GM19455 (cell line): ENCODE measurements at regions not wholly inside any gene's neighbourhood (a gene's known extent, or its start where the extent isn't known, plus 50 kb on each side); places are given as distances from the start of the nearest gene placed in this dataset.

Experiments
- ATAC-seq: cut with Tn5 transposase; IDR thresholded peaks from one replicate; pipeline ENCODE4 v1.9.1; 2021; ENCODE audit not compliant: unreplicated experiment

DNA sequence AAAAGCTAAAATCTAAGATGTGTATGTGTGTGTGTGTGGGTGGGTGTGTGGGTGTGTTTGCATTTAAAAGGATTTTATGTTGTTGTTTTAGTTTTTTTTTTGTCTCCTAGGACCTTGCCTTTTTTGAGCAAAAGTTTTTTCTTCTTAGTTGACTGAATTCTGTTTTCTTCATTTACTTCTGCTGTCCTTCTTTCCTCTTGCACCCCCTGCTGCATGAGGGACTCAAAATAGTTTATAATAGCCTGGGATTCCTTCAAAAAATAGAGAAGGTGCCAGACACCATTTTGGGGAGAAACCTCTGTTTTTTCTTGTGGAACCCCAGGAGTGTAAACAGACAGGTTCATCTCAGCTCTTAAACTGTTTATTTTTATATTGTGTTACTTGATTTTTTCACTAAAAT lies 817.7 kb downstream of the TBC1D22A start:
- no peak for ATAC-seq

DNA sequence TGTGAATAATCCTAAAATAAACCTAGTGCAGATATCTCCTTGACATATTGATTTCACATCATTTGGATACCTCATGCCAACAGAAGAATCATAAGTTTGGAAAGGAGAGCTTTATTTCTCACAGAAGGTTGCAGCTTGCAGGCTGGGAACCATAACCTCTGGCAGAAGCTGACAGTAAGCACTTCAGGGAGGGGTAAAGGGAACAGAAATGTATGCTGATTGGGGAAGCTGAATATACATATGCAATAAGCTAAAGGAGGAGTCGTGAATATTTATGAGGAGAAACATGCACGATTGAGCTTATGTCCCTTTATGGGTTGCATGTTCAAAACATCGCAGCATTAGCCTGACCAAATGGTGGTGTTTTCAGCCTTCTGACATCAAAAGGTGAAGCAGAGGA lies 814.5 kb downstream of the TBC1D22A start:
- ATAC-seq, result no peak

DNA sequence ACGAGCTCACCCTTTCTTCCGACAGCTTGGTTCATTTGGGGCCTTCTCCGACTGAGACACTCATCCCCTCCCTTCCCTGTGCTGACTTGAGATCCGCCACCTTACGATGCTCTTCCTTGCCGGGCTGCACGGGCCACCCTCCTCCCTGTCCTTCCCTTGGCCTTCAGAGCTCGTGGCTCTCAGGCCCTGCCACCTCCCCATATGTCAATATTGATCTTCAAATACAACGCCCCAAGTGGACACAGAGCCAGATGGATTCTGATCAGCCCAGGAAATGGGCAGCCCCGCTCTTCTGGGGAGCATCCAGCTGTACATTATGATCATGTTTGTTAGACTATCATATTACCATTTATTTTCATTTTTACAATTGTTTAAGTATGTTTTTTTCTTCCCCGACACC lies 812.8 kb downstream of the TBC1D22A start:
- ATAC-seq, result no peak

DNA sequence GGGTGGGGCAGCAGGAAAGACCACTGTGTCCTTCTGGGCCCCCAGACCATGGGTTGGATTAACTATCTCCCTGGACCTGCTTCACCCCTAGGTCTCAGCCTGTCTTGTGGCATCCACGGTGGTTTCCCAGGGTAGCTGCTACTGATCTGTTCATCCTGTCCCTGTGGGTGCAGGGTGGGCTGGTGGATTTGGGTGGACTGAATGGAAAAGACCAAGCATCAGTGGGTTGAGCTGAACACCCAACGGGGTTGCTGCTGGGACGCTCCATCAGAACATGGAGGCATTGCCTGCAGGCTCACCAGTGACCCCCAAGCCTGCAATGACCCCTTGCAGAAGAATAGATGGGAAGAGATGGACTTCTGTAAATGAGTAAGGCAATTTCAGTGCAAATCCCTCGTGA lies 812.1 kb downstream of the TBC1D22A start:
- no peak for ATAC-seq

DNA sequence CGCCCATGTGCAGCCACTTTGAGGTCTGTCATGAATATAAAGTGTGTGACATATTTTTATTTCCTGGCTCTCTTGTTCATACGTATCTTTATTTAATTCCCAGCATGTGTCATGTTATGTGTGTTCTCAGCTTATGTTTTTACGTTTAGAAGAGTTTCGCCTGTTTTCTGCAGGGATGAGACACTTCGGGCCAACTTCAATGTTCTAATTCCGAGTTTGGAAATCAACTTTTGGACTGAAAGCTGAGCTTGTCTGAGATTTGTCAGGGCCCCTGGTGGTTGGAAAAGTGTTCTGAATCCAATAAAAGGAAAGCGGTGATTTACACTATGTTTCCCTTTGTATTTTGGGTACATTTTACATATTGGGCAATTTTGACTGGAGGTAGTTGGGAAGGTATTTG lies 810.7 kb downstream of the TBC1D22A start:
- ATAC-seq, result no peak

DNA sequence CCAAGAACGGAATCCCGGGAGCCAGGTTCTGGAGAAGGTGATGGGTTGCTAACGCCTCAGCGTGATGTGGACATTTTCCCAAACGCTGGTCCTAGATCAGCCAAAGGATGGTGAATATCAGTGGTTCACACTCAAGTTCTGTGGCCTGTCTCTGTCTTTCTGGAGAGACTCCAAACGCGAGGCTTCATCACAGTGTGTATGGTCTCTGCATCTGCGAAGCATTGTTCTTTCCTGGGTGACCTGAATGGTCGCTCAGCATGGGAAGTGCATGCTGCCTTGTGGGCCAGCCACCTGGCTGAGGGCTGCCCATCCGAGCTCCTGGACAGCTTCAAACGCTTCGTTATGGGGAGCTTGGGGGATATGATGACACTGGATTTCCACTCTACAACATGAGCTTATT lies 810.0 kb downstream of the TBC1D22A start:
- ATAC-seq, result no peak

DNA sequence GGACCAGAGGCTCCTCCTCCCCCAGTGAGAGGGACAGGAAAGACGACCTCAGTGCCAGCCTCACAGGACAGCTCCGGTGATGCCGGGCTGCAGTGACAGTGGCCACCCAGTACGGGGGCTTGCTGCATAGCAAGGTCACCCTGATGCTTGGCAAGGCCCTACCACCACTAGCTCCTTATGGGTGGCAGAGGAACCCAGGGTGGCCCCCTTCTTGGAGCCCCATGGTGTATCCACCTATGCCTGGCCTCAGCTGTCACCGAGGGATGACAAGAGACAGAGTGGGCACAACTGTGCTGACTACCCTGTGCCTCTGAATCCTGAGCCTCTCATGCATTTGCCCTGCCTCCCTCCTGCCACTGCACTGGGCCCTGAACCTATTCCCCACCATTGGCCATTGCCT lies 809.2 kb downstream of the TBC1D22A start:
- no peak for ATAC-seq

DNA sequence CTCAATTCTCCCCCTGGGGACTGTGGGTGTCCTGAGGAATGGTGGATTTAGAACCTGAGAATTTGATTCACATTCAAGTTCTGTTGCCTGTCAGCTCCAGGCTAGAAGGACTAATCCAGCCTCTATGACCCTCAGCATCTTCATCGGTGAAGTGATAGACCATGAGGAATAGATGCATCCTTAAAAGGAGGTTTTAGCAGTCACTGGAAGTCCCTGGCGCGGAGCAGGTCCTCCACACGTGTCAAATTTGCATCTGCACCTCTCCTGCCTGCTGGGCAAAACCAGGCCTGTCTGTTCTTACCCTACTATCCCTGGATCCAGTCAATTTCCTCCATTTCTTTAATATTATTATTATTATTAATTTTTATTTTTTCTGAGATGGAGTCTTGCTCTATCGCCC lies 808.4 kb downstream of the TBC1D22A start:
- no peak for ATAC-seq

DNA sequence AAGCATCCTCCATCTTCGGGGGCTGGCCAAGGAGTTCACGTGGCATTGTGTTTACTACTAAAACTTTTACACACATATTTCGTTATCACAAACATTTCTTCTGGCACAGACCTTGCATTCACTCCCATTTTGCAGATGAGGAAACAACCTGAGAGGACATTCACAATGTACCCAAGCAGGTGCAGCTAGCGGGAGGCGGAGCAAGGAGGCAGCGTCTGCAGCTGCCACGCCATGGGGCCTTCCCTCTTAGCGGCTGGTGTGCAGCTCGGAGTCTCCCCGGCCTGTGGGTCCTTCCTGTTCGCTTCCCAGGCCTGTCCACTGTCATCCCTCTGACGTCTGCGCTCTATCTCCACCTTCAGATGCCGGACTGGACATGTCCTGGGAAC lies 807.8 kb downstream of the TBC1D22A start:
- no peak for ATAC-seq

DNA sequence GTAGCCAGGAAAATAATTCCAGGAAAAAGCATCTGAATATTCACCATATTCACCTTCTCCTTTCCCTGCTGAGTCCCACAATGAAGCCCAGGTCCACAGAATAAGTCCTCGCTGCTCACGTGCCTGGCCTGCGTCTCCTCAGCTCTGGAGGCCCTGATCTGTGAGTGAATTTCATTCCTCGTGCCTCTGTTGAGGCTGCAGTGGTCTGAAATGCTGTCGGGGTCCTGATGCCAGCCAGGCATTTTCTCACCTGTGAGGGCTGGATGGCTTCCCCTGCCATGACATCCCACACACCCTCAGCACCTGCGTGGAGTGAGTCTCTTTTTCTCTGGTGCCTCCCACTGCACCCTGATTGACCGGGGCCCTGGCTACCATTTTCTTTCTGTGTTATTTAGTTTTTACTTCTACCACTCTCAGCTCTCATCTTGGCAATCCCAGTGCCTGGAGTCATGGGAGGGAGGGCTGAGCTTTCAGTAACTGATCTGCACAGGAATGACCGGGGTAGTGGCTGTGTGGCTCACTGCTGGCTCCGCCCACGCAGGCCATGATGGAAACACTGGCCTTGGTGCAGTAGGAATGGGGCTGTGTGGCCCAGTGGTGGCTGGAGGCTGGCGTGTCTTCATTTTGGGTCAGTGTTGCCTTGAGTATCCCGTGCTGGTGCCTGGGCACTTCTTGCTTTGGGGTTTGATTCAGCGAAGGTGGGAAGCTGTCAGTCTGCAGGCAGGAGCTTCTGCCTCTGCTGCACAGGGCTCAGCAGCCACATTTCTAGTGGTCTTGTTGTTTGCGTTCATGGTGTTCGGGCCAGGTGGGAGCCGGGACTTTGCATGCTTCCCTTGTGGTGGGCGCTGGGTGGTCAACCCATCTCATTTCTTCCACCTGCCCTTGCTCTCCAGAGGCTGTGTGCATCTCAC lies 807.2 kb downstream of the TBC1D22A start:
- ATAC-seq, result no peak

DNA sequence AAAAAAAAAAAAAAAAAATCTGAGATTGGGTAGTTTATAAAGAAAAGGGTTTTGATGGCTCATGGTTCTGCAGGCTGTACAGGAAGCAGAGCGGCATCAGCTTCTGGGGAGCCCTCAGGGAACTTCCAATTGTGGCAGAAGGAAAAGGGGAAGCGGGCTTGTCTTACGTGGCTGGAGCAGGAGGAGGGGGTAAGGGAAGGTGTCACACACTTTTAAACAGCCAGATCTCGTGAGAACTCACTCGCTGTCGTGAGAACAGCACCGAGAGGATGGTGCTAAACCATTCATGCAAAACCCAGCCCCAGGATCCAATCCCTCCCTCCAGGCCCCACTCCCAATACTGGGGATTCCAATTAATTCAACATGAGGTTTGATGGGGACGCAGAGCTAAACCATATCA lies 806.2 kb downstream of the TBC1D22A start:
- ATAC-seq, result no peak

DNA sequence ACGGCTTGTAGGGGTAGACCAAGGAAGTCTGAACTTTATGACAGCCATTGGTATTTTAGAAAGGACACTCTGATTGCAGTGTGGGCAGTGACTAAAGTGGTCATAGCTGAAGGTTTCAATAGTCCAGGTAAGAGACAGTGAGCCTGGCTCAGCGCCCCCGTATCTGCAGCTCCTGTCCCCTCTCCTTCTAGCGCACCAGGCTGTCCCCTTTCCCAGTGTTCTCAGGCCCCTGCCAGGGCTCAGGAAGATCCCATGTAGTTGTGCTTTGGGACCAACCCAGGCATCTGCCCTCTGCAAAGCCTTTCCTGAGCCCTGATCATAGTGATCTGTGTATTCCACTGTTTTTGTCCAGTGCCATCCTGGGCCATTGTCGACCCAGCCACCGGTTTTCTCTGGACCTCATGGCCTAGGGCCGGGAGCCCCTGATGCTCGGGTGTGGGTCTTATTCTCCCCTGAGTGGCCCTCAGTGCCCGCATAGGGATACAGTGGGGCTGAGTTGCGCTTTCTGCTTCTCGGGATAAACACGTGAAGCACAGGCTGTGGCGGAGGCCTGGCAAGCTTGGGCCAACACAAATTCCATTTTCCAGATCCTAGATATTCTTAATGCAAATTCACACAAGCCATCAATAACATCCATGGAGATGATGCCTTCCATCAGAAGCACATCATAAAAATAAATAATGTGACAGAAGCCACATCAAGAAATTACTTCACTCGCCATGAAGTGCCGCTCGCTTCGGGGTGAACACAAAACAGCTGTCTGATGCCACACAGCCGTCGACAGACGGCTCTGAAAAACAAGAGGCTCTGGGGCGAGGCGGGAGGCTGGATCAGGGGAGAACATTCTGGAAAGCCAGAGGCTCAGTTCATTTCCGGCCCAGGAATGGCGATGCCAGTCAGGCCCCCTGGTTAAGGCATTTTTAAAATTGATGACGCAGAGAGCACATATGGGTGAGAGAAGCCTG lies 805.0 kb downstream of the TBC1D22A start:
- ATAC-seq, result no peak

DNA sequence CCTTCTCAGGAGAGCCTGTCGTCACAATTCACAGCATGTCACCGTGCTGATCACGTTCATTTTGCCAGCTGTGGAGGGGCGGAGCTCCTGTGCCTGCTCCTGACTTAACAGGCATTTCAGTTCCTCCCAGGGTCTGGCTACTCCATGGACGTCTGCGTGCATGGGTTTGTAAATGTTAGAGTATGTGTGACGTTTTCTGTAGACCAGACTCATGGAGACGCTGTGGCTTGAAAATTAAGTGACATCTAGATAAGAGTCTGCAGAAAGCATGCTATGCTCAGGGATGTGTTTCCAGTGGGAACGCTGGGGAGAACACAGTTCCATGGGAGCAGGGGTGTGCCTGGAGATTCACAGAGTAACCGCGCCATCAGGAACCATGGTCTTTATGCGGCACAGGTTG lies 804.0 kb downstream of the TBC1D22A start:
- no peak for ATAC-seq

DNA sequence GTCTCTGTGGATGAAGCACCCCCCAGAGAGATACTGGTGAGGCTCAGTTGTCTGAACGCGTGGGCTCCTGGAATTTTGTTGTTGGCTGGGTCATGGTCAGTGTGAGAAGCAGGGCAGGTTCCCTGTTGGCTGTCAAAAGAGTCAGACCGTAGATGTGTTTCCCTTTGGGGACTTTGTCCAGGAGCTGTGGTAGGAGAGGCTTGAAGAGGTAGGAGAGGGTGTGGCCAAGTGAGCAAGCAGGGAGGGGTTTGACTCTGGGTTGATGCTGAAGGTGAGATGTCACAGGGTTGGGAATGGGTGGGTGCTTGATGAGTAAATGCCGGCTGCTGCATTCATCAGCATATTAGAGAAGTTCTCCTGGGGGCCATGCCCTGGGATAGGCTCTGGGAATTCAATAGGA lies 803.2 kb downstream of the TBC1D22A start:
- no peak for ATAC-seq

DNA sequence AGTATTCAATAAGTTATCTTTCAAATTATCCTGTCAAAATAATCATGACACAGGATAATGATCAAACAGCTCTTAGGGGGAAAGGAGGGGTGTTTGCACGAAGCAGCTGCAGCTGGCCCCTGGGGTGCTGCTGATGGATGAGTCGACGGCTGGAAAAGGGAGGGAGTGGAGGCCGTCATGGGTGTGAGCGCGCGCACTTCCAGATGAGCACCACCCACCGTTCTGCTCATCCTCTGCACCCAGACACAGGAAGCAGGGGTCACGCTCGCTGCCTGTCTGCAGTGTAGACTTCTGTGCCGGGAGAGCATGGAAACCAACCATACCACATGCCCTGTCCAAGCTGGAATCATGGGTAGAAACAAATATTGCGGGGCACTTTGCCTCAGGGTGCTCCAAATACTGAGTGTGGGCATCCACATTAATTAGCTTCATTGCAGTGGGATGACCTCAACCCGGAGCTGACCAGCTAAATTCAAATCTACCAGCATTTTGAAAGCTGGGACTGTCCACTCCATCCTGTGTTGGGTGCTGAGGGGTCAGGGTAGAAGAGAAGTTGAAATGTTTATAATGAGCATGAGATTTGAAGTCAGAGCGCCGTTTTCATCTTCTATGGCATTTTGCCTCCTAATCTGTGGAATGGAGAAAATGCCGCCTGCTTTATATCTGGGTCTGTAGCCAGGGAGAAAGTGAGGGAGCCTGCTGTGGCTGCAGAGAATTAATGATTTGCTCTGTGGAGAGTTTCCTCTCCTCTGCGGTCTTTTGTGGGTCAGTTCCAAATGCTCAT lies 802.4 kb downstream of the TBC1D22A start:
- no peak for ATAC-seq

DNA sequence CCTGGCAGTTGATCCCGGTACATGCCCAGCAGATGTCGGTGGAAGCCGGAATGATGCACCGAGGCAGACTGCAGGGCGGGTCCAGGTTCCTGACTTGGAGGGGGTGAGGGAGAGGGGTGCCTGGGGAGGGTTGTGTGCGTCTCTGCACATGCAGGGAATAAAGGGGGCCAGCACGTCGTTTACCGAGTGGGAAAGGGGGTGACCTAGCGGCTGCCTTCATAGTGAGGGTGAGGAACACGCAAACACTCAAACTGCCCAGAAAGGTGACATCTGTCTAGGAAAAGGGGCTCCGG lies 801.7 kb downstream of the TBC1D22A start:
- no peak for ATAC-seq

DNA sequence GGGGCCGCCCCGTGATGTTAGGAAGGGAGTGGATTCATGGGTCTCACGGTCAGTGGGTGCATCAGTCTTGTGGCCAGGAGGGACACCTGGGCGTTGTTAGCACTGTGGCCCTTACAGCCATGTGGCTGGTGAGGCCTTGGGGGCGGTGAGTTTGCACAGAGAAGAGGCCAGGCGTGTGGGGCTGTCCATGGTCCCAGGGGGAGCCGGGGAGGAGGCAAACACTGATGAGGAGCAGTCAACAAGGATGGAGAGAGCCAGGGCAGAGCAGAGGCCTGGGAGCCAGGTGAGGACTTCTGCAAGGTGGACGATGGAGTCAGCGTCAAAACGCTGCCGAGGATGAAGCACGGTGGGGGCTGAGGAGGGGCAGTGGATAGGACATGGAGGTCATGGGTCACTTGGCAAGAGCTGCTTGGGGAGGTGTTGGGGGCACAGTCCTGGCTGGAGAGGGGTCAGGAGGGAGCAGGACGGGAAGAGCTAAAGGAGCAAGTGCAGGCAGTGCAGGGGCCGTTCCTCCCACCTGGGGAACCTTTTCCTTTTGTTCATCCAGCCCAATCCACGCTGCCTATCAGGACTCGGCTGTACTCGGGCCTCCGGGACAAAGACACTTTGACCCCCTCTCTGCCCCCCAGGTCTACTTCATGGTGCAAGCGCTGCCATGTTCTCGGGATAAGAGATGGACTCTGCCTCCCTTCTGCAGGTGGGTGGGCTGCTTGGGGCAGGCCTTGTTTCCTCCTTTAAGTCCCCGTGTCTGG lies 801.1 kb downstream of the TBC1D22A start:
- ATAC-seq, result no peak

DNA sequence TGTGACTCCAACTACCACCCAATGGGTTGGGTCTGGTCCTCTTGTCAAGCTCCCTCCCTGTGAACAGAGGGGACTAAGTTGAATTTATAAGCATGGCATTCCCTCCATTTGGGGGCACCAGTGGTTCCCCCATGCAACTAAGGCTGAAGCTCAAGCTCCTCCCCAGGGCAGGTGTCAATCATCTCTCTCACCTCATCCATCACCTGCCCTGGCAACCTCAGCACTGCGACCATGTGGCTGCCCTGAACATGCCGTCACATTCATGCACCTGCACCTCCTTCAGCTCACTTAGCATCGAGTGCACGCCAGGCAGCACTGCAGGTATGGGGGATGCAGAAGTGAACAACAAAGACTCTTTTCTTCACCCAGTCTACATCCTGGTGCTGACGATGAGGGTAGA lies 799.3 kb downstream of the TBC1D22A start:
- ATAC-seq, result no peak

DNA sequence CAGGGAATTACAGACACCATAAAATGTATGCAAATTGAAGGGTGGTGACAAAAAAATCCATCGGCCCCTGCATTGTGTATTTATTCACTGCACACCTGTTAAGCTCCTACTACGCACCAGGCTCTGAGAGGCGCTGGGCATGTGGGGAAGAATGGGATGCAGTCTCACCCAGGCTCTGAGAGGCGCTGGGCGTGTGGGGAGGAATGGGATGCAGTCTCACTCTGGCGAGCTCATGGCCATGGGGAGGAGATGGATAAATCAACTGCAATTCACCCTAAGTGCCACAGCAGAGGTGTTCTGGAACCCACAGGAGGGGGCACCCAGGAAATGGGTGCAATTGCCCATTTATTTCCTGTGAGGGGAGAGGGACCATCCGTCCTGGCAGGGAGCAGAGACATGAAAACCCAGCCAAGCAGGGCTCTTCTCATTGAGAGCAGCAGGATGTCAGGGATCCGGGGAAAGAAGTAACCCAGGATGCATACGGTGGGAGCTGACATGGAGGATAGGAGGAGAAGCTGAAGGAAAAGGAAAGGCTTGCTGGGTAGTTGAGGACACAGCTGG lies 798.7 kb downstream of the TBC1D22A start:
- no peak for ATAC-seq
